CD8-positive, alpha-beta memory T cell (primary cell): ENCODE measurements at regions not wholly inside any gene's neighbourhood (a gene's known extent, or its start where the extent isn't known, plus 50 kb on each side); places are given as distances from the start of the nearest gene placed in this dataset.

Source experiments
- CTCF ChIA-PET: fragments of 350-600 bp; sonication (Branson Sonifier 250); formaldehyde crosslinking; loops from one replicate; lab custom pipeline; 2021; ENCODE audit warnings: antibody characterized with exemption; lab: Charles Lee
- POLR2A ChIA-PET: fragments of 350-600 bp; sonication (Branson Sonifier 250); formaldehyde crosslinking; loops from one replicate; lab custom pipeline; 2021; ENCODE audit warnings: antibody characterized with exemption; lab: Charles Lee
- DNase-seq, 5 donors: peaks; one replicate each; pipeline versions ENCODE4 v3.0.0 to v3.0.0-alpha.2; 2020 to 2022; ENCODE audit warnings: mixed read lengths in 1 of 5
- H3K27ac ChIP-seq: one replicate; pipeline ENCODE4 v1.7.0; 2013; ENCODE audit warnings: low read depth, mild to moderate bottlenecking, low read length, moderate library complexity
- H3K27me3 ChIP-seq: 2 replicates; pipeline ENCODE4 v1.7.0; 2013; ENCODE audit warnings: low read length, mild to moderate bottlenecking; ENCODE audit not compliant: insufficient read depth, poor library complexity, severe bottlenecking
- H3K36me3 ChIP-seq: 2 replicates; pipeline ENCODE4 v1.7.0; 2013; ENCODE audit warnings: mild to moderate bottlenecking, low read length, moderate library complexity; ENCODE audit not compliant: insufficient read depth
- H3K4me1 ChIP-seq: 2 replicates; pipeline ENCODE4 v1.7.0; 2013; ENCODE audit warnings: mild to moderate bottlenecking, low read length, moderate library complexity; ENCODE audit not compliant: insufficient read depth
- H3K4me3 ChIP-seq: 2 replicates; pipeline ENCODE4 v1.7.0; 2013; ENCODE audit warnings: mild to moderate bottlenecking, low read length
- H3K9me3 ChIP-seq: 2 replicates; pipeline ENCODE4 v1.7.0; 2013; ENCODE audit warnings: mild to moderate bottlenecking, low read length
- H3K27ac Mint-ChIP-seq, 8 donors: one replicate each; pipeline ENCODE4 v1.8.0; 2020 to 2021; ENCODE audit warnings: mixed read lengths in 8 of 8, mild to moderate bottlenecking in 6 of 8, inconsistent platforms in 3 of 8, moderate library complexity in 3 of 8
- H3K27me3 Mint-ChIP-seq, 2 donors: one replicate each; pipeline ENCODE4 v1.8.0; 2020 to 2021; ENCODE audit warnings: mixed read lengths in 2 of 2, mild to moderate bottlenecking in 1 of 2, moderate library complexity in 1 of 2
- H3K36me3 Mint-ChIP-seq, 3 donors: one replicate each; pipeline ENCODE4 v1.8.0; 2020 to 2021; ENCODE audit warnings: mixed read lengths in 3 of 3, inconsistent platforms in 1 of 3, mild to moderate bottlenecking in 1 of 3
- H3K4me1 Mint-ChIP-seq, 3 donors: one replicate each; pipeline ENCODE4 v1.8.0; 2020 to 2021; ENCODE audit warnings: mixed read lengths in 3 of 3, inconsistent platforms in 1 of 3, mild to moderate bottlenecking in 1 of 3
- H3K4me3 Mint-ChIP-seq, 7 donors: one replicate each; pipeline ENCODE4 v1.8.0; 2020 to 2021; ENCODE audit warnings: mixed read lengths in 7 of 7, mild to moderate bottlenecking in 6 of 7, moderate library complexity in 4 of 7, inconsistent platforms in 2 of 7
- H3K9me3 Mint-ChIP-seq, 5 donors: one replicate each; pipeline ENCODE4 v1.8.0; 2020 to 2022; ENCODE audit warnings: mixed read lengths in 5 of 5, mild to moderate bottlenecking in 3 of 5, moderate library complexity in 2 of 5, inconsistent platforms in 1 of 5

DNA sequence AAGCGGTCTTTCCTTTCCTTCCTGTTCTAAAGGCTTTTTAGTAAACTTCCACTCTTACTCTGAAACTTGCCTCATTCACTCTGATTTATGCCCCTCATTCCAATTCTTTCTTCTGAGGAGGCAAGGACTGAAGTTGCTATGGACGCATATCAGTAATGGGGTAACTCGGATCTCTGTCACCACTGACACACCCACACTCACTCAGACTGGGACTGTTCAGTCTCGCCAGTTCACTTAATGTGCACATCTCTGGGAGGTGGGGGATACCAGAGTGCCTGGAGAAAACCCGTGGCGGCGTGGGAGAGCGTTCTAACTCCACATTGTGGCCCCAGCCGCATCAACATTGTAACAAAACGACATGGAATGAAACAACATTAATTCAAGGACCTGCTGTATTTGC is 1139.3 kb upstream of the CELF2 start:
- Mint-ChIP-seq H3K27ac (no peak overlapping the region), H3K27me3 (no peaks in the 10 kb centered on the region), H3K36me3 (no peaks in the 10 kb centered on the region), H3K4me3 (no peak overlapping the region), H3K4me1 (no peaks in the 10 kb centered on the region), H3K9me3 (peaks cover 0 to 3% (median 3%) of the 10 kb centered on the region in 5 donors)
- Histone ChIP-seq H3K27ac (no peak overlapping the region), H3K27me3 (no peaks in the 10 kb centered on the region), H3K4me1 (no peaks in the 10 kb centered on the region), H3K4me3 (no peak overlapping the region), H3K36me3 (no peaks in the 10 kb centered on the region), H3K9me3 (no peaks in the 10 kb centered on the region)
- DNase-seq: no peak
- ChIA-PET POLR2A (no interaction called here), CTCF (no interaction called here)

DNA sequence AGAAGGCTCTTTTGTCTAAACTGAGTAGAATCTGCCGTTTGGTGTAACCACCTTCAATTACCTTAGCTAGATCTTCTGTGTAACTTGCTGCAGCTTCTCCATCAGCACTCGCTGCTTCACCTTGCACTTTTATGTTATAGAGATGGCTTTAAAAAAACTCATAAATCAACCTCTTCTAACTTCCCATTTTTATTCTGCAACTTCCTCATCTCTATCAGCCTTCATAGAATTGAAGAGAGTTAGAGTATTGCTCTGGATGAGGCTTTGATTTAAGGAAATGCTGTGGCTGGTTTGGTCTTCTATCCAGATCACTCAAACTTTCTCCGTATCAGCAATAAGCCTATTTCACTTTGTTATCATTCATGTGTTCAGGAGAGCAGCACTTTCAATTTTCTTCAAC is 1131.9 kb upstream of the CELF2 start:
- POLR2A ChIA-PET: no interaction called here
- no peaks in the 10 kb centered on the region for H3K4me1 Mint-ChIP-seq
- Histone ChIP-seq H3K4me1 (no peaks in the 10 kb centered on the region), H3K4me3 (no peak overlapping the region), H3K36me3 (no peaks in the 10 kb centered on the region), H3K9me3 (no peaks in the 10 kb centered on the region), H3K27ac (no peak overlapping the region), H3K27me3 (no peaks in the 10 kb centered on the region)
- CTCF ChIA-PET: no interaction called here
- H3K4me3 Mint-ChIP-seq: no peak overlapping the region
- H3K27ac Mint-ChIP-seq: no peak overlapping the region
- DNase-seq: no peak
- peaks cover 3 to 28% (median 4%) of the 10 kb centered on the region in 5 donors for H3K9me3 Mint-ChIP-seq
- H3K27me3 Mint-ChIP-seq: no peaks in the 10 kb centered on the region
- H3K36me3 Mint-ChIP-seq: no peaks in the 10 kb centered on the region

GRCh38 chr10:9886772-9887171 is 1130.9 kb upstream of the CELF2 start:
- ChIA-PET POLR2A (no interaction called here), CTCF (no interaction called here)
- Histone ChIP-seq H3K4me1 (no peaks in the 10 kb centered on the region), H3K4me3 (no peak overlapping the region), H3K36me3 (no peaks in the 10 kb centered on the region), H3K9me3 (no peaks in the 10 kb centered on the region), H3K27ac (no peak overlapping the region), H3K27me3 (no peaks in the 10 kb centered on the region)
- DNase-seq: no peak
- Mint-ChIP-seq H3K27ac (no peak overlapping the region), H3K4me3 (no peak overlapping the region), H3K4me1 (no peaks in the 10 kb centered on the region), H3K27me3 (no peaks in the 10 kb centered on the region), H3K36me3 (no peaks in the 10 kb centered on the region), H3K9me3 (peaks cover 3 to 31% (median 5%) of the 10 kb centered on the region in 5 donors)

GRCh38 chr10:9895453-9895852 is 1122.2 kb upstream of the CELF2 start:
- no peak overlapping the region for H3K4me3 Mint-ChIP-seq
- ChIA-PET CTCF (no interaction called here), POLR2A (no interaction called here)
- H3K36me3 Mint-ChIP-seq: no peaks in the 10 kb centered on the region
- no peak for DNase-seq
- H3K27me3 Mint-ChIP-seq: peaks cover 0 to 1% of the 10 kb centered on the region in 2 donors
- no peak overlapping the region for H3K27ac Mint-ChIP-seq
- Histone ChIP-seq H3K9me3 (no peaks in the 10 kb centered on the region), H3K4me3 (no peak overlapping the region), H3K36me3 (no peaks in the 10 kb centered on the region), H3K27ac (no peak overlapping the region), H3K4me1 (no peaks in the 10 kb centered on the region), H3K27me3 (no peaks in the 10 kb centered on the region)
- H3K4me1 Mint-ChIP-seq: no peaks in the 10 kb centered on the region
- peaks cover 0 to 11% (median 0%) of the 10 kb centered on the region in 5 donors for H3K9me3 Mint-ChIP-seq

DNA sequence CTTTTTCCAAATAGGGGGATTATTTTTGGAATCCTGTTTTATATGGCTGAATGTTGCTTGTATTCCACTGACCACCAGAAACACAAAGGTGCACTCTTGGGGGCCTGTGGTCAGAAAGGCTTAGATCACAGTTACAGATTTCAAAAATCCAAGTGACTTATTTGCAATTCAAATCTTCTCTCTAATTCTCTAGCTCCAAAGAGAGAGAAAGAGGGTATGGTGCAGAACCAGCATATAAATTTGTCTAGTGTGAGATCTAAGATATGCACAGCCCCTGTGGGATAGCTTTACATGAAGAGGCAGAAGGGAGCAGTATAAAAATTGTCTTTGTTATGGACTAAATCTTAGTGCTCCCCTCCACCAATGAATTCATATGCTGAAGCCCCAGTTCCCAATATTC is 1121.7 kb upstream of the CELF2 start:
- Histone ChIP-seq H3K9me3 (no peaks in the 10 kb centered on the region), H3K4me3 (no peak overlapping the region), H3K27ac (no peak overlapping the region), H3K27me3 (no peaks in the 10 kb centered on the region), H3K36me3 (no peaks in the 10 kb centered on the region), H3K4me1 (no peaks in the 10 kb centered on the region)
- H3K27me3 Mint-ChIP-seq: peaks cover 0 to 1% of the 10 kb centered on the region in 2 donors
- H3K4me3 Mint-ChIP-seq: no peak overlapping the region
- H3K36me3 Mint-ChIP-seq: no peaks in the 10 kb centered on the region
- H3K27ac Mint-ChIP-seq: no peak overlapping the region
- no peak for DNase-seq
- H3K4me1 Mint-ChIP-seq: no peaks in the 10 kb centered on the region
- ChIA-PET CTCF (interaction anchor here (0.7 kb wide), 1 partner anchor 162 kb away, joined by 3 read pairs; no protein-coding TSS in a partner anchor), POLR2A (no interaction called here)
- H3K9me3 Mint-ChIP-seq: peaks cover 0 to 7% (median 0%) of the 10 kb centered on the region in 5 donors

GRCh38 chr10:9898633-9899395 is 1118.9 kb upstream of the CELF2 start:
- Mint-ChIP-seq H3K27ac (no peak overlapping the region), H3K9me3 (peaks cover 0 to 5% (median 0%) of the 10 kb centered on the region in 5 donors), H3K4me1 (no peaks in the 10 kb centered on the region), H3K4me3 (no peak overlapping the region), H3K36me3 (no peaks in the 10 kb centered on the region), H3K27me3 (peaks cover 0 to 1% of the 10 kb centered on the region in 2 donors)
- Histone ChIP-seq H3K27me3 (no peaks in the 10 kb centered on the region), H3K4me1 (no peaks in the 10 kb centered on the region), H3K9me3 (no peaks in the 10 kb centered on the region), H3K27ac (no peak overlapping the region), H3K4me3 (no peak overlapping the region), H3K36me3 (no peaks in the 10 kb centered on the region)
- POLR2A ChIA-PET: no interaction called here
- CTCF ChIA-PET: no interaction called here
- no peak for DNase-seq

- Mint-ChIP-seq H3K27me3 (peaks cover 0 to 1% of the 10 kb centered on the region in 2 donors), H3K4me3 (no peak overlapping the region), H3K4me1 (no peaks in the 10 kb centered on the region), H3K9me3 (peaks cover 0 to 4% (median 0%) of the 10 kb centered on the region in 5 donors), H3K36me3 (no peaks in the 10 kb centered on the region), H3K27ac (no peak overlapping the region)
- Histone ChIP-seq H3K4me1 (no peaks in the 10 kb centered on the region), H3K4me3 (no peak overlapping the region), H3K27me3 (no peaks in the 10 kb centered on the region), H3K36me3 (no peaks in the 10 kb centered on the region), H3K27ac (no peak overlapping the region), H3K9me3 (no peaks in the 10 kb centered on the region)
- CTCF ChIA-PET: no interaction called here
- no peak for DNase-seq
- POLR2A ChIA-PET: no interaction called here
Measured at GRCh38 chr10:9900751-9901150, 1116.9 kb upstream of the CELF2 start.

DNA sequence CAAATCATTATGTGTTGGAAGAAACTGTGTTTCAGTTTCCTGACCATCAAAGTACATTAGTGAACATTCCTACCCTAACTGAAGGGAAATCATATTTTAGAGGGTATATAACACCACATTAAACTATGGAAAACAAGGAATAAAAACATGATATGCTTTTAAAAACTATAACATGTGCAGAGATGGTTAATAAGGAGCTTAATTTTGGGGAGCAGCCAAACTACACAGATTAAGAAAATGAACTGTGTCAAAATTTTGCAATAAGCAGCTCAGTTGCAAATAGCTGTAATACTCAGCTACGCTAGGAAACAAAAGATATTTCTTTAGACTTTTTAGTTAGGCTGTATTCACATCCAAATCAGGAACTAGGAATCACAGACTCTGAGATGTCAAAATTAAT is 1115.7 kb upstream of the CELF2 start:
- Histone ChIP-seq H3K27me3 (no peaks in the 10 kb centered on the region), H3K9me3 (no peaks in the 10 kb centered on the region), H3K36me3 (no peaks in the 10 kb centered on the region), H3K4me3 (no peak overlapping the region), H3K27ac (no peak overlapping the region), H3K4me1 (no peaks in the 10 kb centered on the region)
- H3K4me1 Mint-ChIP-seq: no peaks in the 10 kb centered on the region
- no peak for DNase-seq
- no peak overlapping the region for H3K27ac Mint-ChIP-seq
- CTCF ChIA-PET: no interaction called here
- H3K4me3 Mint-ChIP-seq: no peak overlapping the region
- H3K36me3 Mint-ChIP-seq: no peaks in the 10 kb centered on the region
- H3K9me3 Mint-ChIP-seq: peaks cover 0 to 4% (median 0%) of the 10 kb centered on the region in 5 donors
- H3K27me3 Mint-ChIP-seq: peaks cover 0 to 1% of the 10 kb centered on the region in 2 donors
- POLR2A ChIA-PET: no interaction called here
